Omental fat pad (tissue), 3 donors: ENCODE measurements at regions not wholly inside any gene's neighbourhood (a gene's known extent, or its start where the extent isn't known, plus 50 kb on each side); places are given as distances from the start of the nearest gene placed in this dataset.

ENCODE experiments used
- ATAC-seq: fragments of 150-250 bp; one replicate; pipeline ENCODE4 v1.9.1; 2016; ENCODE audit warnings: mild to moderate bottlenecking, moderate library complexity; ENCODE audit not compliant: low FRiP score
- DNase-seq: peaks from one replicate; pipeline ENCODE4 v3.0.0-alpha.2; 2019; ENCODE audit warnings: low spot score
- CTCF ChIP-seq, 3 donors: fragments of 450-650 bp; IDR thresholded peaks; one replicate each; pipeline ENCODE4 v1.5.1; 2016 to 2017; ENCODE audit warnings: antibody characterized with exemption in 3 of 3, mild to moderate bottlenecking in 3 of 3, moderate library complexity in 2 of 3

DNA sequence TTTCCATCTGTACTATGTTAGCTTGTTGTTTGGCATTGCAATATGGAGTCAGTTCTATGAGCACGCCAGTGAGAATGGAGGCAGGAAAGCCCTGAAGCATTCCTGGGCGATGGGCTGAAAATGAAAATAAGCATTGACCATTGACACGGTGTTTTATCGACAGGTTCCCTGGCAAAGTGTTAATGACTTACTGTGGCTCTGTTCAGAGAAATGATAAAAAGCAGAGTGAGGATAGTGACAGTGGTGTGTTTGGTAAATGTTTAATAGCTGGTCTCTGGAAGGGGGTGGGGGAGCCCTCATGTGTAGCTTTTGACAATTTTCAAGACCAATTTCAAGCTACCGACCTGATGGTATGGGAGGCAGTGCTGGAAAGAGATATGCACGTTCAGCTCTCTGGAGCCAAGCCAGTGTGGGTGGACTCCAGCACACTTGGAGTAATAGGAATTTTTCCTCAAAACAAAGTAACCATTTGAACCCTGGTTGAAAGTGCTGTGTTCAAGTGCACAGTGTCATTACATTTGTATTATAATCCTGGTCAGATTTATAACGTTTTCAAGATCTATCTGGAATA, 341.7 kb upstream of the ROBO2 start:
- ATAC-seq (no peak), DNase-seq (no peak)
- no peak for TF ChIP-seq CTCF (IDR thresholded peaks at IDR 0.05)

DNA sequence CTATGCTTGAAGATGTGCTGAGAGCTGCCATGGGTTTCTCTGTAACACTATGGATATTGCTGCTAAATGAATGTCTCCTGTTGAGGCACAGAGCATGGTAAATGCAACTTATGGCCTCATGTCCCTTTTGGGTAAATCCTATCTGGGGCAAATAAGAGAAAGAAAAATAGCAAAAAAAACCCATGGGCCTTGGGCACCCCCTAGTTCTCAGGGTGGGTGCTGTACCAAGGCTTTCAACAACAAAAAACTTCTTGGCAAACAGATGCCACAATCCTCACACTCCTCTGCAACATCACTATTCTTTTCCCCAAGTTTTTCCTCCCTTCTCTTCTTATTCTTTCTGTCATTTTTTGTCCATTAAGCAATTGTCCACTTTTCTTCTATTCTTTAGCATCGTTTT, 340.1 kb upstream of the ROBO2 start:
- no peak for TF ChIP-seq CTCF (IDR thresholded peaks at IDR 0.05)
- DNase-seq, result no peak
- no peak for ATAC-seq

- DNase-seq (no peak), ATAC-seq (no peak)
- no peak for TF ChIP-seq CTCF (IDR thresholded peaks at IDR 0.05)
Measured at GRCh38 chr3:76700323-76700722, 339.6 kb upstream of the ROBO2 start.

GRCh38 chr3:76702676-76703075, 337.2 kb upstream of the ROBO2 start:
- TF ChIP-seq CTCF (IDR thresholded peaks at IDR 0.05), result no peak
- no peak for DNase-seq
- ATAC-seq, result no peak

GRCh38 chr3:76715426-76715825, 324.5 kb upstream of the ROBO2 start:
- no peak for TF ChIP-seq CTCF (IDR thresholded peaks at IDR 0.05)
- no peak for DNase-seq
- ATAC-seq, result no peak

DNA sequence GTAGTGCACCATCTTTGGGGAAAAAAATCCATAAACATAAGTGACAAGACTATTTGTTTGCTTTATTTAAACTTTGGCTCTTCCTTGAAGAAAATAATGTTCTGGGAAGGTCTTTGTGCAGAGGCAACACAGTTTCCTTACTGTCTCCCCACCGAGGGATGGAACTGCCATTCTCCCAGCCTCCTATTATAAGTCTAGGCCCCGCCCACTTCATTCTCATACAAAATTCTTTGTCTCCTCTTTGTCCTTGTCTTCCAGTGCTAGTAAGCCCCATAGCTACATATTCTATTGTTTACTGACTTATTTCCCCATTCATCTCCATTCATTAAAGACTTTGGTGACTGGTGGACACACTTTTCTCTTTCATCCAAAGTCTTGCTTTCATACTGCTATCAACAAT, 316.5 kb upstream of the ROBO2 start:
- ATAC-seq, result no peak
- no peak for DNase-seq

More for the DNA sequence above, 316.5 kb upstream of the ROBO2 start:
- TF ChIP-seq CTCF (IDR thresholded peaks at IDR 0.05), result no peak
